ENCODE measurements at regions not wholly inside any gene's neighbourhood (a gene's known extent, or its start where the extent isn't known, plus 50 kb on each side); places are given as distances from the start of the nearest gene placed in this dataset.

DNA sequence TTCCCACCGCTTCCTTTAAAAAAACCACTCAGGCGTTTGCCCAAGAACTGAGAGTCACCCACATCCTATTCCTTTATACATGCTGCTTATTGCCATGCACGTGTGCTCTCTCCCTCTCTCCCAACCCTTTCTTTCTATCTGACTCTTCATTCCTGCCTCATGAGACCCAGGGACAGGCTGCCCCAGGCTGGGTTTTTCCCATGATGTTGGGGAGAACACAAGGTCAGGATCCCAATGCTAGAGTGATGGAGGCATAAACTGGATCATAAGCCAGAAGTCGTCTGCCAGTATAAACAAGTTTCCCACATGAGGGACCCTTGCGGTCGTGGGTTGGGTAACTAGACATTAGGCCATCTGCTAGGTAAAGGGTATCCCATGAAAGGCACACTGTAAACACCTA is 64.9 kb downstream of the CD2 start:
- DNase-seq (ENCODE audit: low read depth in 1 of 2, low spot score in 1 of 2), result no peak

DNA sequence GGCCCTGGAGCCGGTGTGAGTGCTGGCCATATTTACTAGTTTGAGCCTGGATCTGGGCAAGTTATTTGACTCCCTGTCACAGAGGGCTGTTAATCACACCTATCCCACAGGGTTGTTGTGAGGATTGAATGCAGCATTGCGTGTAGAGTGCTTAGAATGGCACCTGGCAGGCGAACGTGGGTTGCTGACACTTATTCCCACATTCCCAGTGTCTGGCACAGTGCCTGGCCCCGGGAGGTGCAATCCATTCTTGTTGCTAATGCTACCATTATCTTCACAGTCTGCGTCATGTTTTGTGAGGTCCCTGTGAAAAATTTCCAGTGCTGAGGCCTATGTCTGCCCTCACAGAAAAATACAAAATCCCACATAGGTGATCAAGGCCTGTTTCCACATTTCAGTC is 66.1 kb downstream of the CD2 start:
- DNase-seq (ENCODE audit: low read depth in 1 of 2, low spot score in 1 of 2), result no peak

DNA sequence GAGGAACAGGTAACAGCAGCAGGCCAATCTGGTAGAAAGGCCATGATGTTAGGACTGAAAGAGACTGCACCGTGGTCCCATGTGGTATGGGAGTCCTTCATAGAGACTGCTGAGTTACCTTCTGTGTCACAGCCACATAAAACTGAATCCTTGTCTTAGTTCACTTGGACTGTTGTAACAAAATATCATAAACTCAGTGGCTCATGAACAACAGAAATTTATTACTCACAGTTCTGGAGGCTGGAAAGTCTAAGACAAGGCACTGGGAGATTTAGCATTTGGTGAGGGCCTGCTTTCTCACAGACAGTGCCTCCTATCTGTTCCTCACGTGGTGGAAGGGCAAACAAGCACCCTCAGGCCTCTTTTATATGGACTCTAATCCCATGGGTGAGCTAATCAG is 67.5 kb downstream of the CD2 start:
- DNase-seq (ENCODE audit: low read depth in 1 of 2, low spot score in 1 of 2), result no peak

DNA sequence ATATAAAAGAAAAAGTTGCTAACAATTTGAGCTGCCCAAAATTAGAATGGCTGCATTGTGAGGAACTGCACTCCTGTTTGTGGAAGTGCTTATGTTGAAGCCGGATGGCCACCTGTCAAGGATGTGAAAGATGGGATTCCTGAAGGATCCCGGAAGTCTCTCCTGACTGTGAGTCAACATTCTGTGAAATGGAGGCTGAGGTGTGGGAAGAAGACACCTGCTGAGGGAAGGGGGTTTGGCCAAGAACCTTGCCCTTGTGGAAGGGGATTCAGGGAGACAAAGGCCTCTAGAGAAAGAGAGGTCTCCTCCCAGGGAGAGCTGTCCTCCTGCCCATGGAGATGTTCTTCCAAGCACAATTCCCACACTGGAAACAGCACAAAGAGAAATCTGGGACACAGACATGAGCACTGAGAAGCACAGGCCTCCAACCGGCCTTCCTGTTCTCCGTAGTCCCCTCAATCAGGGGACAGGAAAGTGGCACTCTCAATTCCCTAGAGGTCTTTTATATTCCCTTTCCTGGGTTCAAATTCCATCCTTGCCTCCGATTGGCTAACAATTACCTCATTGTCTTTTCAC is 70.5 kb downstream of the CD2 start:
- DNase-seq (ENCODE audit: low read depth in 1 of 2, low spot score in 1 of 2), result no peak

DNA sequence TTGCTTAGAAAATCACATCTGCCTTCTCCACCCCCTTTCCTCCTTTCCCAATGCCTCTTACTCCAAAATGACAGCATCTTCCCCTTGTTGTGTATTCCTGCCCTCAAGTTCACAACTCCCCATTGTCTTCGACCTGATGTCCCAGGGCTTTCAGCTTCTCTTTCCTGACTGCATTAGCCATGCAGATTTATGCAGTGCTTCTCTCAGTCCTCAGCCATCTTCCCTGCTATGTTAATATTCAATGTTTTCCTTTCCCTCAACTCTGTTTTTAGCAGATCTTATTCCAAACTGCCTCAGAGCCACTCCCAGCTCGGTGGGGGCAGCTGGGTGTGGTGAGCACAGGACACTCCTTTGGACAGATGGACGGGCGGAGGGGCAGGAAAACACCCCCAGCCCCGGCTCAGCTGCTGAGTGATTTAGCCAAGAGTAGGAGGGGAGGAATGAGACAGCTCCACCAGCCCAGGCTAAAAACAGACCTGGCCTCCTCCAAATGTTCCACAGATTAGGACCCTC is 71.0 kb downstream of the CD2 start:
- no peak for DNase-seq (ENCODE audit: low read depth in 1 of 2, low spot score in 1 of 2)

DNA sequence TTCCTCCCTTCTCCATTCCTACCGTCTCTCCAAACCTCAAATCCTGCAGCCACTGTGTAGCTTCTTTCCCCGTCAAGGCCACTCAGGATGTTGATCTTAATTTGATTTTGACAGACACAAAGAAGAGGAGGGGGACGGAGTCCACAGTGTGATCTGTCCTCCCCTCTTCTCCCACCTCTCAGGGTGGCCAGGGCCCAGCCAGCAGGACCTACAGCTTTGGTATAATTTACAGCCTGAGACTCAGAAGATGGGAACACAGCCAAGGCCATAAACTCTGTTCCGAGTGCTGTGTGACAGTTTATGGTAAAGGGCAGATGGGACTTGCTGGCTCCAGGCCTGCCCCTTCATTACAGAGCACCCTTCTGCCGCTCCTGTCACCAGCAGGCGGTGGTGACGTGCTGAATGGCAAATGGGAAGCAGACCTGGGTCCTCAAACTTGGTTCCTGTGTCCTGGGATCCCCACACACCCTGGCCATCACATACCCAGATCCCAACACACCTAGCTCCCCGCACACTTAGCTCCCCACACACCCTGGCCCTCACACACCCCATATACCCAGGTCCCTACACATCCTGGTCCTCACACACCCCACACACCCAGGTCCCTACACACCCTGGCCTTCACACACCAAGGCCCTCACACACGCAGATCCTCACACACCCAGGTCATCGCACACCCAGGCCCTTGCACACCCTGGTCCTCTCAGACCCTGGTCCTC is 71.6 kb downstream of the CD2 start:
- DNase-seq (ENCODE audit: low read depth in 1 of 2, low spot score in 1 of 2), result no peak

DNA sequence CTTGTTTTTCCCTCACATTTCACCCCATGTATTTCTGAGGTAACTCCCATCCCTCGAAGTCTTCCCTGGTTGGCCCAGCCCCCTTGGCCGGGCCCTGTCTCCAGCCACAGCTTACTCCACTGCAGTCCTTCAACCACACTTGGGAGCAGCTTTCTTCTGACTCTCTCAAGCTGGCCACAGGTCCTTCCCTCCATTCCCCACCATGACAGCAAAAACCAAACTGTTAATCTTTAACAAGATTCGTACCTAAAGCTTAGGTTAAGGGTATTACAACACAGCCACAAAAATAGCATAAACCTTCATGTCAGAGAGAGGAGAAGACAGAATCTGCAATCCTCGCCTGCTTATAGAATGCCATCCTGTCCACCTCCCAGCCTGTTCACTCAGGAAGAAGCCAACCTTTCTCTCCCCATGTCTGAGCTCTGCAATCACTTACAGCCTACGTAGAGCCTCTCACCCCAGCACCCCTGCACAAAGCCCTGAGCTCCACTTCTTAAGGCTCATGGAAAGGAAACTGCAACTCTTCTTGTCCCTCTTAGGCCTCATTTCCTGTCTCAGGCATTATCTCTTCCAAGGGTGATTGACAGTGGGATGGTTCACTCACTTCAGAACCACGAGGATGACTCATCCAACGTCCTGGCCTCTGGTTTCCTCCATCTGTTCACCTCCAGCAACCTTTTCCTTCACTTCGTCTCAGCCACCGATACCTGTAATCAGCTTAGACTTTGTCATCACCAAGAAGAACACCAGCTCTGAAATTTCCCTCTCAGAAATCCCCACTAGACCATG is 72.8 kb downstream of the CD2 start:
- peak in 1 of 2 donors; percentile 81 for DNase-seq (ENCODE audit: low read depth in 1 of 2, low spot score in 1 of 2)

DNA sequence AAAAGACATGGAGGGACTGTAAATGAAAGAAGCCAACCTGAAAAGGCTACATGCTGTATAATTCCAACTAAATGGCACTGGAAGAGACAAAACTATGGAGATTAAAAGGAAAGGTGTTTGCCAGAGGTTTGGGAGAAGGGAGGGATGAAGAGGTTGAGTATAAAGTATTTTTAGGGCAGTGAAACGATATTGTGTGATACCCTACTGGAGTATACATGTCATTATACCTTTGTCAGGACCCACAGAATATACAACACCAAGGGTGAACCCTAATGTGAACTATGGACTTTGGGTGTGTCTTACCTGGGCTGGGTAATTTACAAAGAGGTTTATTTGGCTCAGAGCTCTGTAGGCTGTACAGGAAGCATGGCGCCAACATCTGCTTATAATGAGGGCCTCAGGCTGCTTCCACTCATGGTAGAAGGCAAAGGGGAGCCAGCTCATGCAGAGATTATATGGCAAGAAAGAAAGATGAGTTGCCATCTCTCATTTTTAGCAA is 73.4 kb downstream of the CD2 start:
- no peak for DNase-seq (ENCODE audit: low read depth in 1 of 2, low spot score in 1 of 2)

DNA sequence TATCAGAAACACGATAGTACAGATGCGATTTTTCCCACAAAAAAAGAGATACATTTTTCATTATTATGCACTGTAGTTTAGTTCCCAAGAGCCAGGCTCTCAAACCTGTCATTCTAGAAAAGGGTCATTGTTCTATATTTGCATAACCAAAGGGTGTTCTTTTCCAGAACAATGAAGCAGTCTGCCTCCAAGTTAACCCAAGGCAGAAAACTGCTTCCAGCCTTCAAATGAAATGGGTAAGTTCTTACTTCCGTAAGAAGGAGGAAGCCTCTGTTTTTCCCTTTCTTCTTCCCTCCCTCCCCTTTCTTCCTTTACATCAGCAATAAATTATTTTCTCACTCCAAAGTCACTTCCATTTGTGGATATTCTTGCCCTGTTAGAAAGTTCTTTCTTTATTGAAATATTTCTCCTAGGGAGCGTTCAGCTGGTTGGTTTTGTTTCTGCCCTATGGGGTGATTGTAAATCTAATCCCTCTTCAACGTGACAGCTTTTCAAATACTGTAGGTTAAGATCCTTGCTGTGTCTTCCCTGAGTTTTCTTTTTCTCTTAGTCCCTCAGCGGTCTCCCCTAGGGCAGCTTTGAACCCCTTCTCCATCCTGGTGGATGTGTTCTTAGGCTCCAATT is 77.3 kb upstream of the PTGFRN start:
- DNase-seq (ENCODE audit: low read depth in 1 of 2, low spot score in 1 of 2), result no peak

DNA sequence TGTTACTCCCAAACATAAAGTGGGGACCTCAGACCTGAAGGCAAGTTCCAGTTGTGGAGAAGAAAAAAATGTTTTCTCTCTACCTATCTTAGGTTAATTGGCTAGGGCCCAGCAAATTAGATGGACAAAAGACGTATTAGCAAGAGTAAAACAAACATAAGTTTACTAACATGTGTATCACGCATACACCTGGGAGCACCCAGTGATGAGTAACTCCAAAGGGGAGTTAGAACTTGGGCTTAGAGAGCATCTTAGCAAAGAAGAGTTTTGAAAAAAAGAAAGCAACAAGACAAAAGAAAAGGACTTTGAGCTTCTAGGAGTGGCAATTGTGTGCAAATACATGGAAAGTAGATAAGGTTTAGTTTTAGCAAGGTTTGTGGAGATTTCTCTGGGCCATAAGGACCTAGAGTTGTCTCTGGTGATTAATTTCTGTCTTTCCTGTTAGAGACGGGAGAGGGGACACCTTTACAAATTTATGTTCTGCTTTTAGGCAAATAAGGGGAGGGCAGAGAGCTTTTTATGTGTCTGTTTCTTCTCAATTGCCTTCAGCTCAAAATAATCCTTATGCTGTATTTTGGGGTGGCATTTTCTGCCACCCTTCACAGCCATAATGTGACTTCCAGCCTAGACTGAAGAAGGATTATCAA is 76.7 kb upstream of the PTGFRN start:
- no peak for DNase-seq (ENCODE audit: low read depth in 1 of 2, low spot score in 1 of 2)

DNA sequence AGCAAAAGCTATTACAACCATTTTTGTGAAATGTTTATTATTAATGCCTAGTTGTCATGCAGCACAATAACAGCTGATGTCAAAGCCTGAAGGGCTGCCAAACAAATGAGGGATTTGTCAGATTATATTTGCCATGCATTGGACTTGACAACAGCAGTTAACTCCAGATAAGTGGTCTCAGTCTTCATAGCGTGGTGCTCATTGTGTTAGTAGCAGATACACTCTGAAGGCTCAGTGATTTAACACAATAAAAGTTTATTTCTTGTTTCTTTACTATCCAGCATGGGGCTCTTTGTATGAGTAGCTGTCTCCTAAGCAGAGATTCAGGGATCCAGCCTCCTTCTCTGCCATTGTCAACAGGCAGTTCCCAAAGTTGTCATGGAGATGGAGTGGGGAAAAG is 76.0 kb upstream of the PTGFRN start:
- DNase-seq (ENCODE audit: low read depth in 1 of 2, low spot score in 1 of 2), result no peak

DNA sequence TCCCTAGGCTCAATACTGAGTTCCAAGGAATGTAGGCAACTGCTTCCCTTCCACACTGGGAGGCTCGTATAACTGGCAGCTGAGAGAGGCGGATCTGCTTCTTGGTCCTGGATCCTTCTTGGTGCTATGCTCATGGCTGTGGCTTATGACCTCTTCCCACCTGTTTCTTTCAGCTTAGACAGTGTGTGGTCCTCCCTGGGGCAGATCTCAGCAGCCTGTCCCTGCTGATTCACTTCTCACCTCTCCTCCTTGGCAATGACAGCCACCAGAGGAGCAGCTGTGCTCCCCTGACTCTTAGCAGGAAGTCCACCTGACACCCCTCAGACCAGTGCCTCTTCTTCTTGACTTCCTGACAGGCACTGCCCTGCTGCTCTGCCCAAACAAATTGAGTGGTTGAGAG is 75.1 kb upstream of the PTGFRN start:
- DNase-seq (ENCODE audit: low read depth in 1 of 2, low spot score in 1 of 2), result no peak

DNA sequence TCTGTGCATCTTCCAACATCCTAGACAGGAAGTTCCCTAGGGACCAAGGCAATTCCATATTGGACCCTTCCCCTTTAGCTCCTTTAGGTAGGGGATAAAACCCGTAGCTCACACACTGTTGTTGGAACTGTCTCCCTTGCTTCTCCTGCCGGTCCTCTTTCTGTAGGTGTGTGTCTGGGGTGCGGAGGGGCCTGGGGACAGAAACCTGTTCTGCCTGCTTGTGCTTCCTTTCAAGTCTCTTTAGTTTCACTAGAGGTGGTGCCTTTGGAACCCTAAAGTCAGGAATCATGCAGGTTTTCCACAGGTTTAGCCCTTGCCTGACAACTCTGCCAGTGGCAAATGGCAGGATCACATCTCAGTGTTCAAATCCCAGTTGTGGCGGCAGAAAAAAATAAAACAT is 74.6 kb upstream of the PTGFRN start:
- no peak for DNase-seq (ENCODE audit: low read depth in 1 of 2, low spot score in 1 of 2)

DNA sequence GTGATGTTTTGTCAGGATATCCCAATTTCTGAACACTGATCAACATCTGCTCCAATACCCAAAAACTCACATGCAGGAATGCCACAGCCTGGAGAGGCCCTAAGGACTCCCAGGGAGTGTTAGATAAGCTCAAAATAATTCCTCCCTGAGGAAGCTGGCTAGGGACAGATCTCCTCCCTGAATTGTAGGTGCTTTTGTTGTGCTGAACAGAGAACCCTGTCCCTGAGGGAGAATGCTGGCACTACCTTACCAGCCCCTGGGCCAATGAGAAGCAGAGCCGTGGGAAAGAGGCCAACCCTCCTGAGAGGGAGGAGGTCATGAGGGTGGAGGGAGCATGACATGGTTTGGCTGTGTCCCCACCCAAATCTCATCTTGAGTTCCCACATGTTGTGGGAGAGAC is 73.6 kb upstream of the PTGFRN start:
- no peak for DNase-seq (ENCODE audit: low read depth in 1 of 2, low spot score in 1 of 2)

DNA sequence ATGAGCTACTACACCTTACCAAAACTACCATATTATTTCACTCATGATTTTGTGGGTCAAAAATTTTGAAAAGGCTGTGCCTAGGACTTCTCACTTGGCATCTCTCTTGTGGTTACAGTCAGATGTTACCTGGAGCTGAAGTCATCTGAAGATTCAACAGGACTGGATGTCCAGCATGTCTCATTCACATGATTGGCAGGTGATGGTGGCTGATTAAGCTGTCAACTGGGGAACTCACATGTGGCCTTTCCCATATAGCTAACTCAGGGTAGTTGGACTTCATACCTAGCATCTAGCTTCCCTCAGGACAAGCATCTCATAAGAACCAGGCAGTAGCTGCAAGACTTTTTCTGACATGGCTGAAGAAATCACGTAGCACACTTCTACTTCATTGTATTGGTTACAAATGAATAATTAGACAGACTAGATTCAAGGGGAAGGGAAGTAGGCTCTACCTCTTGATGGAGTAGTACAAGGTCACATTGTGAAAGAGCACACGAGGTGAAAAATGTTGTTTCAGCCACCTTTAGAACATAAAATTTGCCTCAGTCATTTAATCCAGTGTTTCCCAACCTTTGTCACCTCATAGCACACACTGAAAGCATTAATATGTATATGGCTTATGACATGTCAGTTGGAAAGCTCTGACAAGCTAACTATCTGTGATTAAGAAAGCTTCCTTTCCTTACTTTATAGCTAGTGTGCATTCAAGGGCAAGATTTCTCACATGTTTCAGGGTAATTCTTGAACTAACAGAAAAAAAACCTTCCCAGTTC is 68.0 kb upstream of the PTGFRN start:
- no peak for DNase-seq (ENCODE audit: low read depth in 1 of 2, low spot score in 1 of 2)

DNA sequence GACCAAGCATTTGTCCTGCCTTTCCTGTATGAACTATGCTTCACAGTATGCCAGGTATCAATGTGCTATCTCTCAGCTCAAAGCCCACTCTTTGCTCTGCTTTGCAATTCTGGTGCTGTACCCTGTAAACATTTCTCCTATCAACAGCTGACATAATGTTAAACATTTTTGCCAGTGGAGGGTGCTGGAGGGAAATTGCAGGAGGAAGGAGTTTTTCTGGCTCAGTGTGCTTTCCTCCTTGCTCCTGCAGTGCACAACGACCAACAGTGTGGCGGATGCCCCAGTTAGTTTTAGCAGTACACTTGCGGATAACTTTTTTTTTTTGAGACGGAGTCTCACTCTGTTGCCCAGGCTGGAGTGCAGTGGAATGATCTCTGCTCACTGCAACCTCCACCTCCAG is 67.1 kb upstream of the PTGFRN start:
- no peak for DNase-seq (ENCODE audit: low read depth in 1 of 2, low spot score in 1 of 2)

DNA sequence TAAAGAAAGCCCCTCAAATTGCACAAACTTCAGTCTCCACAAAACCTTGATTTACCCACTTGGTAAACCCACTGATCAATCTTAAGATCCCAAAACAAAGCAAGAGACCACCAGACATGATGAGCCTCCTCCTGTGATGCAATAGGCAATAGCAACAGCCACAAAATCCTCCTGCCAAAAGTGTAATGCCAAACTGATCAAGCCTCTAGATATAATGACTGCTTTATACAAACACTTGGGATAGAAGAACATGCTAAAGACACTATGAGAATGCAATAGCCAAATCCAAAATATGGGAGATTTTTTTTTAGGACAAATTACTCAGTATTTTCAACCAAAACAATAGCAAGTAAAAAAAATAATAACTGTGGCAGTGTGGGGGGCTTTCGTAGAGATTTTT is 64.9 kb upstream of the PTGFRN start:
- no peak for DNase-seq (ENCODE audit: low read depth in 1 of 2, low spot score in 1 of 2)

DNA sequence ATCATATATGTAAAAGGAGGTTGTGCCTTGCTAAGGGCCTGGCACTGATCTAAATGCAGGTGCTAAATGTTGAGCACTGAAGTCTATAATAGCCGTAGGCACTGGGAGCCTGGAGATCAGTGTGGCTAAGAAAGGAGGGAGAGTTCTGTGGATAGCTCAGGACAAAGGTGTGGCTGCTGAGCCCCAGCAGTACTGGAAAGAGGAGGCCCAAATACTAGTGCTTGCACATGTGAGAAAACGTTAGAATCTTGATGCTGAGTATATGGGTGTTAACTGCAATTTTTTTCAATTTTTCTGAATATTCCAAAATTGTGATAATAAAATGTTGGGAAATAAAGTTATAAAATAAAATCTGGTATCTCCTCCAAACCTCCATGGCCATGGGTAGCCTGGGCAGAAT is 62.5 kb upstream of the PTGFRN start:
- no peak for DNase-seq (ENCODE audit: low read depth in 1 of 2, low spot score in 1 of 2)

DNA sequence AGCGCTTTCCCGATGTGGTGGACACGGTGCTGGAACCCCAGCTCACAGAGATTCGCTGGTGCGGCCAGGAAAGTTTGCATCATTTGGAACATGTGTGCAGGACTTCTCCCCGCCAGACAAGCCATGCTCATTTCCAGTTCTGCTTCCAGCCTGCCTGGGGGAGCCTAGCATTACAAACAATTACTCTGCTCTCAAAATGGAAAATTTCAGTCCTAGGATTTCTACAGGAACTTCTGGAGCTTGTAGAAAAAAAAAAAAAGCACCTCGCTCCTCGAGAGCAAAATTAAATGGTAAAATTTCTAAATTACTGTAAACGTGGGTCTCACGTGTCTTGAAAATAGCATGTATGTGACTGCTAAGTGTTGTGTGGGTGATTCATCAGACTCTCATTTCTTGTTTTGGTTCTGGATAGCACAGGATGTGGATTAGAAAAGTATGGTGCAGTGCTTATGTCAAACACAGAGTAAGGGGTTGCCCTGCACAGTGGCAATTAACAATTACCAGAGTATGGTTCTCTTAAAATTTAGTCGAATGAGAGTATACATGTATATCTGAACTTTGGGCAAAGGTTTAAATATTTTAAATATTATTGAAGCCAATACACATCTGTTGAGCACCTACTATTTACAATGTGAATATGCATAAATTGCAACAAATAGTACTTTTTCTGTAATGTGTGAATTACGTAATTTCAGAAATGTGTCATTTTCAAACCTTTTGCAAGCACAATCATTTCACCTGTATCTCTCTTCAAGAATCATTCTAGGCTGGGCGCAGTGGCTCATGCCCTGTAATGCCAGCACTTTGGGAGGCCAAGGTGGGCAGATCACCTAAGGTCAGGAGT is 61.8 kb upstream of the PTGFRN start:
- peak in 1 of 2 donors; percentile 31 for DNase-seq (ENCODE audit: low read depth in 1 of 2, low spot score in 1 of 2)

Measured in activated CD4-positive, alpha-beta T cell treated with anti-CD3 and anti-CD28 coated beads, Interleukin-2, amount 50 U/mL, for 24 hours (primary cell).